HG02678 (cell line): ENCODE measurements at regions not wholly inside any gene's neighbourhood (a gene's known extent, or its start where the extent isn't known, plus 50 kb on each side); places are given as distances from the start of the nearest gene placed in this dataset.

Experiments
- ATAC-seq: cut with Tn5 transposase; IDR thresholded peaks from one replicate; pipeline ENCODE4 v1.9.1; 2021; ENCODE audit warnings: mild to moderate bottlenecking, moderate library complexity; ENCODE audit not compliant: unreplicated experiment

DNA sequence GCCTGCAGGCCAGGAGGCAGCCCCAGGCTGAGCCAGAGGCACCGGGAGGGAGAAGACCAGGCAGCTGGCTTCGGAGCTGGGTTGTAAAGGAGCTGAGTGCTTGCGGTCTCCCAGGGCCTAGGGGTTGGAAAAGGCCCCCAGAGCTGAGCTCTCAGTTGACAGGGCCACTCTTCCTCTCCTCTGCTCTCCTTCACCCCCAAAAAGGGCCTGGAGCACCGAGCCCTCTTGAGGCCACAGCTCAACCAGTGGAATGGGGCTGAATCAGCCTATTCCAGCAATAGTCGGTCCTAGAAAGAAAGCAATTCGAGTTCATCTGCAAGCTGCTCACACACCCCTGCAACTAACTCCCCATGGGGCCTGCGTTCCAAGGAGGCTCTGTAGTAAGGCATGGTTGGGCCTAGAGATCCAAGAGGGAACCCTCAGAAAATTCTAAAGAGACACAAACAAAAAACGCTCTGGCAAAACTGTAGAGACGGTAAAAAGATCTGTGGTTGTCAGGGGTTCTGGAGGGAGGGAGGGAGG, 205.0 kb downstream of the BUD13 start:
- no peak for ATAC-seq

DNA sequence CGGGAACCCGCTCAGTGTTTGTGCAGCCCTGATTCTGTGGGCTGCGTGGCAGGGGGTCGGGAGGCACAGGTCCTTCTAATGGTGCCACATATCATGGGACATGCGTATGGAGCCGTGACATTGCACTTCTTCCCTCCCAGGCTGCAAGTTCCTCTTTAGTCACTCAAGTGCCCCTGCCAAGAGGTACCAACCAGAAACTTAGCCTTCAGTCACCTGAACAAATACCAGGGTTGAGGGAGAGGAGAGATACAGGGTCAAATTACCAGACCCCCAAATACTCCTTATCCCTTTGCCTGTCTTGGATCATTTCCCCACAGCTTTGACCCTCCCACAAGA, 209.1 kb downstream of the BUD13 start:
- no peak for ATAC-seq

DNA sequence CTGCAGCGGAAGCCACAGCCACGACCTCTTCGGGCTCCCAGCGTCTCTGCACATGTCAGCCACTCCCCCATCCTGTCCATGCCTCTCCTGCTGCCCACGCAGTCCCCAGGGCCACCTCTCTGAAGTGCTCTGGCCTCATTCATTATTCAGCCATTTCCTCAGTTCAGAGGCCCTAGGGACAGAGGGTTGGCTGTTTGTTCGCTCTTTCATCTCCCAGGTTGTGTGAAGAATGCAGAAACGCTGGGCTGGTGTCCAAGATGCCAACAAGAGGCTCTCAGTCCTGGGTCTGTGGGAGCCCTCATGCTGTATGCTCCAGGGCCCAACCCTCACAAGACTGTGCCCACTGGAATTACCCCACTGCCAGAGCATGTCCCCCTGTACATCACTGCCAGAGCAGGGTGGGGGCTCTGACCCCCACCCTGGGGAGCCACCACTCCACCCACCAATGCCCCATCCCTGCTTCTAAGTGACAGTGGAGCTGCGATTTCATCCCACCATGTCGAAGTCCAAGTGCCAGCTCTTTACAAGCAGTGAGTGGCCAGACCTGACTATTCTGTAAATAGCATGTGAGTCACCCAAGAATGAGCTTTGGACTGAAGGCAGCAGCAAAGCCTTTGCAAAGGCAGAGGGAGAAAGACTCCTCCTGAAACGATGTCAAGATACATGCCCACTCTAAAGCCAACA, 209.6 kb downstream of the BUD13 start:
- no peak for ATAC-seq

DNA sequence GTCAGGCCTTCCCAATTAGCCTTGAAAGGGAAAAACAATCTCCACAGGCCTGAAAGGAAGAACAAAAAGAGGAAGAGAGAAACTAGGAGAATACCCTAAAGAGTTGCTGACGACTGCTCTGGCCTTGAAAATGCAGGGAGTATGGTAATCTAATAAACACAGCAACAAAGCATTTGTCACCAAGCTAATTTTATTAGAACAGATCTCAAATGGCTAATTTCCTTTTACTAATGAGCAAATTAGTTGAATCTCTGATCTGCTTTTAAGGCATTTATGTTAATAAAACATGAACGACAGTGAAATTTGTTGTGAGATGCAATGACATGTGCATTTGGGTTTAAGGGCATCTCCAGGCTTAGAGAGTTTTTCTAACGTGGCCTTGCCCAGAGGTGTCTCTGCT, 212.2 kb downstream of the BUD13 start:
- no peak for ATAC-seq

DNA sequence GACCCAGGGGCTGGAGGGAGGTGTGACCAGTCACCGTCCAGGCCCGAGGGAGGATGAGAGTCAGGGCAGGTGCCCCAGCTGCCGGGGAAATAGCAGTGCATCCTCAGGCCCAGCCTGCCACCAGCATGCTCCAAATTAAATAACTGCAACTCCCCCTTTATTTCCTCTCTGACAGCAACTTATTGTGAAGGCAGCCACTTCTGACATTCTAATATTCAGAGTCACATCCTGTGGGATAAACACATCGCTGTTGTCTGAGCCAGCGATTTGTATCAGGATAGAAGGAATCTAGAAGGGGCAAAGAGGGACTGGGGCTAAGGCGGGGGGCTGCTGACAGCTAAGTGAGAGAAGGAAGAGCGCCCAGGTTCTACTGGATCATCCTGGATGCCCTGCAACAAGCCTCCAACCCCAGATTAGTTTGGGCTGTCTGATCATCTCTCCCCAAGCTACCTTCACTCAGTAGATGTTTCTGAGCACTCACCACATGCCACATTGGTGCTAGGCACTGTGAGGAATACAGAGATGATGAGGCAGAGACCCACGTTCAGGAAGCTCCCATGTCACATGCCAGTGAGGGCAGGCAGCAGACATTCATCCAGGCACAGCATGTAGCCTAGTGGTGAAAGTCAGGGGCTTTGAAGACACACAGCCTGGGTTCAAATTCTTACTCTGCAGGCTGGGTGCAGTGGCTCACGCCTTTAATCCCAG, 214.1 kb downstream of the BUD13 start:
- no peak for ATAC-seq

DNA sequence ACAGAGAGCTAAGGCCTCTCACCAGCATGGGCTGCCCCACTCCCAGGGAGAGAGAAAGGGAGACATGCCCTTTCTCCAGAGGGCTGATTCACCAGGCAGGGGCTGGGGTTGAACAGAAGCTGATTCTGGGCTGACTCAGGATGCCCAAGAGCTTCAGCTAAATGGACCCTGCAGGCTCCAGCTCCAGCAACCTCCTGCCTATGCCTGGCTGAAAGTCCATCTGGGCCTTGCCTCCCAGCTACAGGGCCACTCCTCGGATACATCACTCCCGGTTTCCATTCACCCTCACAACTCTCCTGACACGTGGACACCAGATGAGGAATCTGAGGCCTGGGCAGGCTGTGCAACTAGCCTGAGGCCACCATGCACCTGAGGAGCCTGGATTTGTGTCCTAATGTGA, 215.5 kb downstream of the BUD13 start:
- ATAC-seq, result no peak

DNA sequence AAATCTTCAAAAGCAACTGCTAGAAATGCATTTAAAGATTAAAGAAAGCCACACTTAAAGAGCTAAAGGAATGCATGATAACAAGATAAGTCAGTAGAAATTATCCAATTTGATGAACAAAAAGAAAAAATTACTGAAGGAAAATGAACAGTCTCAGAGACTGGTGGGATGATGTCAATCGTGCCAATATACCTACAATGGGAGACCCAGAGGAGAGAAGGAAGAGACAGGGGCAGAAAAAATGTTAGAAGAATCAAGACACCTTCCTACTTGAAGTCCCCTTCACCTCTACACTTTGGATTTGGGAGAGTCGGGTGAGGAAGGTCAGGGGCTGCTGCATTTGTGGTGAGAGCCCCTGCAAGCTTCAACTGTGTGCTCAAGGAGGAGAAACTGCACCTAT, 216.3 kb downstream of the BUD13 start:
- no peak for ATAC-seq

DNA sequence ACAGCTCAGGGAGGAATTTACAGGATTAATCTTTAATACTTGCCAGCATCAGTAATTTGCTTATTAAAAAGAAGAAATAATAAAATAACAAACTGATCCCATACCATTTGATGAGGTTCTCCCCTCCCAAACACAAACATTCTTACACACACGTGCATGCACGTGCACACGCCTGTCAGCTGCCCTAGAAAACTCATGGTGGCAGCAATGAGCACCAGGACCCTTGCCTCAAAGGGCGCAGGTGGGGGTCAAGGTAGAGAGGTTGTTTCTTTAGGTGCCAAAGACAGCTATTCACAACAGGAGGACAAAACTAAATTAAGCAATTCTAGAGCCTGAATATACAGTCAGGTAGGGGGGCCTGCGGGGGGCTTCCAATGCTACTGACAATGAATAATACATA, 219.3 kb downstream of the BUD13 start:
- ATAC-seq, result no peak

DNA sequence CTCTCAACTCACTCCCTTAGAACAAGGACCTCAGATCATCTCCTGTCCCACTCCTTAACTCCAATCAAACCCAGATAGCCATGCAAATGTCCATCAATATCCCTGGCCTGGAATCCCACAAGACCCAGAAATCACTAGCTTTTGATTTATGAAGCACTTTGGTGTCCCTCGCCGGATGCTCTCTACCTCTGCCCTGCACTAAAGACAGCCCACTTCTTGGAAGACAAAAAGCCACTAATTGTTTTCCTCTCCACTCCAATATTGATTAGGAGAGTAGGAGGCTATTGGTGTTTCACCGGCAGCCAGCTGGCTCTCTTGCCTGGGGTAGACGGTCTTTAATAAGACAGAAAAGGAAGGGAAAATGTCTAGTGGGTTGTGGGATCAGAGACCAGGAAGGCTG, 221.2 kb downstream of the BUD13 start:
- ATAC-seq, result no peak

DNA sequence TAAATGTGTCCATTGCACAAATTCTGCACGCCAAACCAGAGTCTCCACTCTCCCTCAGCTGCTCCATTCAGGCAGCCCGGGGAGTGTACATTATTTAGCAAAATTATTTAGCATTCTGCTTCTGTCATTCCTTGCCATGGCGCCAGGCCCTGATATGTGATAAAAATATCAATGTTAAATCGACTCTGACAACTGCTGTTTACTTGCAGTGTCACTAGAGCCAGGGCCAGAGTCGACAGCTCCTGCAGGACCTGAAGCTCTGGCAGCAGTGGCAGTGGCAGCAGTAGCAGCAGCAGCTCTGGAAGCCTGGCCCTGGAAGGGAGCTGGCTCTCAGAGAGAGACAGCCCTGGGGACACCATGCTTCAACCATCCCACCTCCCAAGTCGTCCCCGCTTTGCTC, 224.5 kb downstream of the BUD13 start:
- ATAC-seq, result no peak

DNA sequence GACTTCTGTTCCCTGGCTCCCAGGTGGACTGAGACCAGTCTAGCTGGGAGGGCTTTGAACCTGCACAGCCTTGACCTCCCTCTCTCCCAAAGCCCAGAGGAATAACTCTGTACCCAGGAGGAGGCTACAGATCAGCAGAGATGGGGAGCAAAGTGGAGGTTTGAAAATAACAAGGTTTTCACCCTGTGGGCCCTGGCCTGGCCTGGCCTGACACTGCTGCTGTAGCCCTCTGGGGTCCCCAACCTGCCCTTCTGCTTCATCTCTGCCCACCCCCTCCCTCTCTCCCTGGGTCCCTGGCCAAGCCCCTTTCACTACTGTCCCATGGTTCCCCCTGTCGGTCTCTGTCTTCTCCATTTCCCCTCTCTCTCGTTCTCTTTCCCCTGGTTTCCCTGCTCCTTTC, 225.2 kb downstream of the BUD13 start:
- ATAC-seq, result no peak

DNA sequence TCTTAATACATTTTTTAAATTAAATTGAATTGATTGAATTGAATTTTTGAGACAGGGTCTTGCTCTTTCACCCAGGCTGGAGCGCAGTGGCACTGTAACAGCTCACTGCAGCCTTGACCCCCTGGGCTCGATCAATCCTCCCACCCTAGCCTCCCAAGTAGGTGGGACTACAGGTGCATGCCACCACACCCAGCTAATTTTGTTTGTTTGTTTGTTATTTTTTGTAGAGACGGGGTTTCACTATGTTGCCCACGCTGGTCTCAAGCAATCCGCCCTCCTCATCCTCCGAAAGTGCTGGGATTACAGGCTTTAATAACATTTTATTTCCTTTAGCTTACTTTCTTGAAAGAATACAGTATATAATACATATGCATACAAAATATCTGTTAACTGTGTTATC, 226.9 kb downstream of the BUD13 start:
- no peak for ATAC-seq

DNA sequence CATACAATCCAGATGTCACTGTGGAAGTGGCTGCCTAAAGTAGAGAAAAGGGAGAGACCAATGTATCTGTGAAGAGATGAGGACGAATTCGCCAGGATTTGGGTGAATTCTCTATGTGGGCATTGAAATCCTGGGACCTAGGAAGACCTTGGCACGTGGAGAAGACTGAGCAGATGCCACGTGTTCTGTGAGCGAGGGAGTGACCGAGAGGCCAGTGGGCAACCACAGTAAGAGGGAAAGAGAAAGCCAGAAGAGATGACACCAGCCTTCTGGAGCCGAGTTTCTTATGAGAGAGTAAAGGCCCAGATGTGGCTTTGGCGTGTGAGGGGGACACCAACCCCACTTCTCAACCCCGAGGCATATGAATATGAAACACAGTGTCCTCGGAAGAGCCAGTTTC, 228.1 kb downstream of the BUD13 start:
- ATAC-seq, result no peak

DNA sequence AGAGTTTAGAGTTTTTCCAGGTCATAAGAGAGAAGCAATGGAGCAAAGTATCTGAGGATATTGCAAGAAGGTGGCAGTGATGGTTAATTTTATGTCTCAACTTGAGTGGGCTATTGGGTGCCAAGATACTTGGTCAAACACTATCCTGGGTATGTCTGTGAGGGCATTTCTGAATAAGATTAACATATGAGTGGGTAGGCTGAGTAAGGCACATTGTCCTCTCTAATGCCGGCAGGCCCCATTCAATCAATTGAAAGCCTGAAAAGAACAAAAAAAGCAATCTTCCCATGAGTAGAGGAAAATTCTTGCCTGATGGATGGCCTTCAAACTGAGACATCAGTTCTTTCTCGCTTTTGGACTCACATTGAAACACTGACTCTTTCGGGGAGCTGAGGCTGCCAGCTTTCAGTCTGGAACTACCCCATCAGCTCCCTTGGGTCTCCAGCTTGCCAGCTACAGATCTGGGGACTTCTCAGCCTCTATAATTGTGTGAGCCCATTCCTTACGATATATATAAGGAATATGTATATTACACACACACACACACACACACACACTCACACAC, 228.8 kb downstream of the BUD13 start:
- ATAC-seq, result no peak

DNA sequence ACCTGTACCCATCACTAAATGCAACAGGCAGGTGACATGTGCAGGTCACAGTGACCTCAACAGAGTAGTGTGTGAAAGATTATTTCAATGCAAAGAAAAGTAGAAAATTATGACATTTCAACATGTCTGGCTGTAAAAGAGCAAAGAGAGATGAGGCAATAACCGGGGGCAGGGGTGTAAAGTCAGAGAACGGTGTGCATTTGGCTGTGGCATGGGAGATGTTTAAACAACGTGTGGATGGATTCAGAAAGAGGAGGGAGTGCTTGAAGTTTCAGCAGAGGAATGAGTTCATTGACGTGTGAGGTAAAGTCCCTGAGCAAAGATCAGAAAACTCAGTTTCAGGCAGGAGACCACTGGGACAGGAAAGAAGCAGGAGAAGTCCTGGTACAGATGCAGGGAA, 229.7 kb downstream of the BUD13 start:
- no peak for ATAC-seq

DNA sequence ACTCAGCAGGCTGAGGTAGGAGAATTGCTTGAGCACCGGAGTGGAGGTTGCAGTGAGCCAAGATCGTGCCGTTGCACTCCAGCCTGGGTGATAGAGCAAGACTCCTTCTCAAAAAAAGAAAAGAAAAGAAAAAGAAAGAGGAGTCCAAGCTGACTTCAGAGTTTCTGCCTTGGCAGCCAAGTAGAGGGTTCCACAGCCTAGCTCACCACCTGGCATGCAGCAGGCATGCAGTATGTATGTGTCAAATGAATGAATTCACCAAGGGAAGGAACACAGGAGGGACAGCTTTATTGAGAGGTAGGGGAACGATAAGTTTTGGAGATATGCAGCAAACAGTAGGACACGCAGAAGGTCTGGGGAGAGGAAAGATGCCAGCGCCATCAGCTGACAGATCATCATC, 230.4 kb downstream of the BUD13 start:
- ATAC-seq, result no peak

DNA sequence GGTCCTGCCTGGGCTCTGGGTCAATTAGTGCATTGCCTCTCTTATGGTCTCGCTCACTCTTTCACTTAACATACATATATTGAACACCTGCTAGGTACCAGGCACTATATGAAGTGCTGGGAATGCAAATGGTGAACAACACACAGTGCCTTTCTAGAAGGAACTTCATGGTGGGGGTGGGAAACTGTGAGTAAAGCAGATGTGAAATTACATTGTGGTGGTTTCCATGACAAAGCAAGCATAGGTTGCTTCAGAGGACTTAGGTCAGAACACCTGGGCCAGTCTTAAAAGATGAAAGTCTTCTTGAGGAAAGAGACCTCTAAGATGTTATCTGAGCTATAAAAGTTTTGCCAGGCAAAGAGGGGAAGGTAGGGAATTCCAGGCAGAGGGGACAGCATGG, 231.3 kb downstream of the BUD13 start:
- no peak for ATAC-seq

DNA sequence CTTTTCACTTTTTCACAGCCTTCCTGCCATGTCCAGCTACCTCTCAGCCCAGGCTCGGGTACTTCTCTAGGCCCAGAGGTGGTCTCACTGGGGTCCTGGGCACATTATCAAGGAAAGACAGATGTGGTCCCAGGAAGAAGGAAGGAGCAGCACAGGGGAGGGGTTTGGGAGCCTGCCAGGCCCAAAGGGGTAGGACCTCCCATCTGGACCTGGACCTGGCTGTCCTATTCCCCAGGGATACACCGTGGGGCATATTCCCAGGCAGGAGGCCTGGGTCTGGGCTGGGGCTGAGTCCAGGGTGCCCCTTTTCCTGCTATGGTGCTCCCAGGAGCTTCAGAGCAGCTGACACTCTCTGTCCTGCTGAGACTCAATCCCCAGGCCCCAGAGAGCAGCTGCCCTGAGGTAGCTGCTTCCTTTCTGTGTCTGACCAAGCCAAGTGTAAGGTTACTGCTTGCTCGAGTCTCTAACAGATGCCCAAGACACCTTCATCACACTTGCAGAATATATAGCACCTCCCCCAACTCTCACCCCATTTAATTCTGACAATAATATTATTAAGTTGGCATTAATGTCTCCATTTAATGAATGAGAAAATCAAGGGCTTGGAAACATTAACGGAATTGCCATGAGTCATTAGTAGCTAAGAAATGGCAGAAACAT, 232.0 kb downstream of the BUD13 start:
- ATAC-seq, result no peak

DNA sequence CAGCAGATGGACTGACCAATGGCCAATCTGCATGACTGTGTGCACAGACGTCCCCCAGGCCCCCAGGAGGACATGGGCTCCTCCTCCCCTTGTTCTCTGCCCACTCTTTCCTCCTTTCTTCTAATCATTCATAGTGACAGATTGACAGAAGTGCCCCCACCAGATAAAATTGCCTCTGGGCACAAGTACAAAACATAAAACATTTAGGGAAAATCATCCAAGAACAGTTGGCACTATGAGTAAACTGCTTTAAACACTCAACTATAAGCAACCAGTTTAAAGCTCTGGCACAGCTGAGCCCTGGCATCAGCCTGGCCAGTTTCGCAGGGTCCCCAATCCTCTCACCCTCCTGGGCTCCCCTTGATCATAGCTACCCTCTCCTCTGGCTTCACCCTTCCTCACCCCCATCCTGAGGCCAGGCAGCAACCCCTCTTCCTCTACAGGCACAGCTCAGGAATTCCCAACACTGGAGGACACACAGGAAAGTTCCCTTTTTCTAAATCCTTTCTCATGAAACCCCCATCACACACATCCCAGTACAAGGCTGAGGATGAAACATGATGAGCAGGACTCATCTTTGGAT, 232.9 kb downstream of the BUD13 start:
- ATAC-seq, result no peak

DNA sequence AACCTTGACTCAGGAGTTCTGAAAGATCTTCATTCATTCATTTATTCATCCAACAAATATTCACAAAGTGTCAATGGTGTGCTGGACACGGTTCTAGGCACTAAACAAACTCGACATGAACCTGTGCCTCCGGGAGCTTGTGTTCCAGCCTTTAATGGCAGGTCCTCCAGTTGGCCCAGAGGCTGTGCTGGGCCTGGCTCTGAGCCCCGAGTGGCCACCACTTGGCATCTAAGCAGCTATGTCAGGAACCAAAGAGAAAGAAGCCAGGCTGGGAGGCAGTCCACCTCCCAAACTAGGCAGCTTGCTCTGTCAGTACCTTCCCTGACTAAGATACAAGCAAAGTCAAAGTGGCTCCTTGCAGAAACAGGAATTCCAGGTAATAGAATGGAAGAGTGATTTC, 233.6 kb downstream of the BUD13 start:
- ATAC-seq, result no peak

DNA sequence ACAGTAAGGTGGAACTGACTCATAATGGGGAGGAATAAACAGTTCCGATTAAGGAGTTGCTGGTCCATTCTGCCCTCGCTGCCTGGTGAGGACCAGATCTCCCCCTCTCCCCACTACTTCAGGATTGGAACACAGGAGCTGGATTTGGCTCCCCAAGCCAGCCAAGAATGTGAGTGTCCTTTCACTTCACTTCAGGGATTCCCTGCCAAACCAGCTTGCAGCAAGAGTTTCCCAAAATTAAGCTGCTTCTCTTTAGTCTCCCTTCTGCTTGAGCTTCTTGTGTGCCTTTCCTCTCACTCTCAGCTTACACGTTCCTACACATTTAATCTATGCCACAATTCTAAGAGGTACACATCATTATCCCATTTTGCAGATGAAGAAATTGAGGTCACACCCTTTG, 234.1 kb downstream of the BUD13 start:
- no peak for ATAC-seq

DNA sequence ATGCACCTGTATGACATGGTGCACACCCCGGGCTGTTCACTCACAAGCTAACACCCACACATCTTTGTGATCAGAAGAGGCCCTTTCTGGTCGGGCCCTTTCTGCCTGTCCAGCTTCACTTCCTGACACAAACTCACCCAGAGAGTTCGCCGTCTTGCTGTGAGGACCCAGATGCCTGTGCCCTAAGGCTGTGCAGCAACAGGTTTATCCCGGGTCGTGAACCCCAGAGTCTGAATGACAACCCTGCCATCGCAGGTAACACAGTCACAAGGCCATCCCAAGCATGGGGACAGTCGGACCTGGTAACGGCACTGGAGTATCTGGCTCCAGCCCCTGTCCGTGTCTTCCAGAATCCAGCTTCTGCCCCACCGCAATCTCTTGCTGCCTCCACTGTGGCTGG, 235.1 kb downstream of the BUD13 start:
- no peak for ATAC-seq
